ENCODE measurements at regions not wholly inside any gene's neighbourhood (a gene's known extent, or its start where the extent isn't known, plus 50 kb on each side); places are given as distances from the start of the nearest gene placed in this dataset.

- CTCF ChIA-PET = no interaction called here
- no peak overlapping the region for H3K4me3 ChIP-seq (ENCODE audit: control insufficient read depth in 1 of 7, extremely low read depth in 1 of 7, insufficient read depth in 4 of 7, low read depth in 2 of 7, low read length in 6 of 7)
- no peak overlapping the region for H3K27ac ChIP-seq (ENCODE audit: insufficient read depth in 1 of 2, low read depth in 1 of 2, low read length in 2 of 2, poor library complexity in 1 of 2, severe bottlenecking in 2 of 2)
- no peak for DNase-seq
- WGBS (ENCODE audit: insufficient coverage) = 100% methylated on average over 3 of the region's 5 CpGs
- no peaks in the 10 kb centered on the region for H3K36me3 ChIP-seq (ENCODE audit: control insufficient read depth in 4 of 4, insufficient read depth in 4 of 4, low read length in 3 of 4)
- POLR2A ChIA-PET = no interaction called here
- no peaks in the 10 kb centered on the region for H3K4me1 ChIP-seq (ENCODE audit: control extremely low read depth in 1 of 4, control insufficient read depth in 4 of 4, insufficient read depth in 4 of 4, low read length in 3 of 4)
- H3K9me3 ChIP-seq (ENCODE audit: control extremely low read depth in 1 of 5, control insufficient read depth in 4 of 5, insufficient read depth in 2 of 5, low read depth in 1 of 5, low read length in 4 of 5) = no peaks in the 10 kb centered on the region
- no peaks in the 10 kb centered on the region for H3K27me3 ChIP-seq (replicated peaks in 2 of 5; ENCODE audit: control insufficient read depth in 4 of 5, insufficient read depth in 5 of 5, low read length in 4 of 5)
Measured at GRCh38 chr18:68426731-68427315, 288.1 kb downstream of the TMX3 start.

GRCh38 chr18:68418881-68419280, 296.0 kb downstream of the TMX3 start:
- Histone ChIP-seq H3K36me3 (ENCODE audit: control insufficient read depth in 4 of 4, insufficient read depth in 4 of 4, low read length in 3 of 4) (no peaks in the 10 kb centered on the region), H3K27ac (ENCODE audit: insufficient read depth in 1 of 2, low read depth in 1 of 2, low read length in 2 of 2, poor library complexity in 1 of 2, severe bottlenecking in 2 of 2) (no peak overlapping the region), H3K9me3 (ENCODE audit: control extremely low read depth in 1 of 5, control insufficient read depth in 4 of 5, insufficient read depth in 2 of 5, low read depth in 1 of 5, low read length in 4 of 5) (no peaks in the 10 kb centered on the region), H3K27me3 (replicated peaks in 2 of 5; ENCODE audit: control insufficient read depth in 4 of 5, insufficient read depth in 5 of 5, low read length in 4 of 5) (no peaks in the 10 kb centered on the region), H3K4me1 (ENCODE audit: control extremely low read depth in 1 of 4, control insufficient read depth in 4 of 4, insufficient read depth in 4 of 4, low read length in 3 of 4) (no peaks in the 10 kb centered on the region), H3K4me3 (ENCODE audit: control insufficient read depth in 1 of 7, extremely low read depth in 1 of 7, insufficient read depth in 4 of 7, low read depth in 2 of 7, low read length in 6 of 7) (no peak overlapping the region)
- ChIA-PET POLR2A (no interaction called here), CTCF (no interaction called here)
- DNase-seq = no peak
- WGBS (ENCODE audit: insufficient coverage) = 100% methylated on average over 2 of the region's 5 CpGs

DNA sequence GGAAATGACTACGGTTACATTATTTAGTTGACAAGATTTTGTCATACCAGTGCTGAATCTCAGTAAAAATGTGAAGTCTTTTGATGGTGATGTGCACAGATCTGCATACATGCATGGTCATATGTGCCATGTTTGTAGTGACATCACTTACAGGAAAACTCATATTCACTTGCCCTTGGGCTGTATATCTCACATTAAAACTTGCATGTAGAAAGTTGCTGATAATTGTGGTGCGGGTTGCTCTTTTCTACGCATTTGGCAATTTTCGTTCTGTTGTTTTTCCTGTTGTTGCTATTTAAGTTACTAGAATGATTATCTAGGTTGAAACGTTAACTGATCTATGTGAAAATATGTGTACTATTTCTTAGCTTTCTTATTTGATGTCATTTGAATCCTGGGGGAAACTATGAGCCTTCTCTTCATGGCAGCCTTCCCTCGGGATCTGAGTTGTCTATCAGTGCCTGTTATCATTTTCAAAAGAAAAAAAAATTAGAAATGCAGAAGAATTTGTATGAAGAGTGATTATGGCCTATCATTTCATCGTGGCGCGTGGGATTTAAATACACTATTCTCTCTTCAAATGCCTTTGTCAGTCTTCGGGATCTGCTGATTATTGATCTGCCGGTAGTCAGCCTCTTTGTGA, 296.6 kb downstream of the TMX3 start:
- Histone ChIP-seq H3K36me3 (ENCODE audit: control insufficient read depth in 4 of 4, insufficient read depth in 4 of 4, low read length in 3 of 4) (no peaks in the 10 kb centered on the region), H3K27me3 (replicated peaks in 2 of 5; ENCODE audit: control insufficient read depth in 4 of 5, insufficient read depth in 5 of 5, low read length in 4 of 5) (no peaks in the 10 kb centered on the region), H3K4me3 (ENCODE audit: control insufficient read depth in 1 of 7, extremely low read depth in 1 of 7, insufficient read depth in 4 of 7, low read depth in 2 of 7, low read length in 6 of 7) (no peak overlapping the region), H3K27ac (ENCODE audit: insufficient read depth in 1 of 2, low read depth in 1 of 2, low read length in 2 of 2, poor library complexity in 1 of 2, severe bottlenecking in 2 of 2) (no peak overlapping the region), H3K4me1 (ENCODE audit: control extremely low read depth in 1 of 4, control insufficient read depth in 4 of 4, insufficient read depth in 4 of 4, low read length in 3 of 4) (no peaks in the 10 kb centered on the region), H3K9me3 (ENCODE audit: control extremely low read depth in 1 of 5, control insufficient read depth in 4 of 5, insufficient read depth in 2 of 5, low read depth in 1 of 5, low read length in 4 of 5) (no peaks in the 10 kb centered on the region)
- POLR2A ChIA-PET = no interaction called here
- CTCF ChIA-PET = no interaction called here
- 97% methylated on average over 5 of the region's 11 CpGs for WGBS (ENCODE audit: insufficient coverage)
- no peak for DNase-seq

- H3K27ac ChIP-seq (ENCODE audit: insufficient read depth in 1 of 2, low read depth in 1 of 2, low read length in 2 of 2, poor library complexity in 1 of 2, severe bottlenecking in 2 of 2) = no peak overlapping the region
- H3K9me3 ChIP-seq (ENCODE audit: control extremely low read depth in 1 of 5, control insufficient read depth in 4 of 5, insufficient read depth in 2 of 5, low read depth in 1 of 5, low read length in 4 of 5) = no peaks in the 10 kb centered on the region
- POLR2A ChIA-PET = no interaction called here
- no peak overlapping the region for H3K4me3 ChIP-seq (ENCODE audit: control insufficient read depth in 1 of 7, extremely low read depth in 1 of 7, insufficient read depth in 4 of 7, low read depth in 2 of 7, low read length in 6 of 7)
- 100% methylated on average over 2 of the region's 3 CpGs for WGBS (ENCODE audit: insufficient coverage)
- H3K4me1 ChIP-seq (ENCODE audit: control extremely low read depth in 1 of 4, control insufficient read depth in 4 of 4, insufficient read depth in 4 of 4, low read length in 3 of 4) = no peaks in the 10 kb centered on the region
- CTCF ChIA-PET = no interaction called here
- no peak for DNase-seq
- H3K27me3 ChIP-seq (replicated peaks in 2 of 5; ENCODE audit: control insufficient read depth in 4 of 5, insufficient read depth in 5 of 5, low read length in 4 of 5) = no peaks in the 10 kb centered on the region
- H3K36me3 ChIP-seq (ENCODE audit: control insufficient read depth in 4 of 4, insufficient read depth in 4 of 4, low read length in 3 of 4) = no peaks in the 10 kb centered on the region
Measured at GRCh38 chr18:68417826-68418225, 297.1 kb downstream of the TMX3 start.

- 60% methylated on average over 1 of the region's 2 CpGs for WGBS (ENCODE audit: insufficient coverage)
- no peak for DNase-seq
- H3K27ac ChIP-seq (ENCODE audit: insufficient read depth in 1 of 2, low read depth in 1 of 2, low read length in 2 of 2, poor library complexity in 1 of 2, severe bottlenecking in 2 of 2) = no peak overlapping the region
Measured at GRCh38 chr18:68417166-68417799, 297.6 kb downstream of the TMX3 start.

GRCh38 chr18:68414407-68414806, 300.5 kb downstream of the TMX3 start:
- CTCF ChIA-PET = no interaction called here
- POLR2A ChIA-PET = no interaction called here
- H3K36me3 ChIP-seq (ENCODE audit: control insufficient read depth in 4 of 4, insufficient read depth in 4 of 4, low read length in 3 of 4) = no peaks in the 10 kb centered on the region
- 22% methylated on average over 1 of the region's 2 CpGs for WGBS (ENCODE audit: insufficient coverage)
- no peak overlapping the region for H3K4me3 ChIP-seq (ENCODE audit: control insufficient read depth in 1 of 7, extremely low read depth in 1 of 7, insufficient read depth in 4 of 7, low read depth in 2 of 7, low read length in 6 of 7)
- no peaks in the 10 kb centered on the region for H3K9me3 ChIP-seq (ENCODE audit: control extremely low read depth in 1 of 5, control insufficient read depth in 4 of 5, insufficient read depth in 2 of 5, low read depth in 1 of 5, low read length in 4 of 5)
- no peak for DNase-seq
- no peaks in the 10 kb centered on the region for H3K27me3 ChIP-seq (replicated peaks in 2 of 5; ENCODE audit: control insufficient read depth in 4 of 5, insufficient read depth in 5 of 5, low read length in 4 of 5)
- H3K4me1 ChIP-seq (ENCODE audit: control extremely low read depth in 1 of 4, control insufficient read depth in 4 of 4, insufficient read depth in 4 of 4, low read length in 3 of 4) = no peaks in the 10 kb centered on the region
- no peak overlapping the region for H3K27ac ChIP-seq (ENCODE audit: insufficient read depth in 1 of 2, low read depth in 1 of 2, low read length in 2 of 2, poor library complexity in 1 of 2, severe bottlenecking in 2 of 2)

More at GRCh38 chr18:68417166-68417799, 297.6 kb downstream of the TMX3 start:
- Histone ChIP-seq H3K36me3 (ENCODE audit: control insufficient read depth in 4 of 4, insufficient read depth in 4 of 4, low read length in 3 of 4) (no peaks in the 10 kb centered on the region), H3K4me1 (ENCODE audit: control extremely low read depth in 1 of 4, control insufficient read depth in 4 of 4, insufficient read depth in 4 of 4, low read length in 3 of 4) (no peaks in the 10 kb centered on the region), H3K9me3 (ENCODE audit: control extremely low read depth in 1 of 5, control insufficient read depth in 4 of 5, insufficient read depth in 2 of 5, low read depth in 1 of 5, low read length in 4 of 5) (no peaks in the 10 kb centered on the region), H3K4me3 (ENCODE audit: control insufficient read depth in 1 of 7, extremely low read depth in 1 of 7, insufficient read depth in 4 of 7, low read depth in 2 of 7, low read length in 6 of 7) (no peak overlapping the region), H3K27me3 (replicated peaks in 2 of 5; ENCODE audit: control insufficient read depth in 4 of 5, insufficient read depth in 5 of 5, low read length in 4 of 5) (no peaks in the 10 kb centered on the region)
- ChIA-PET POLR2A (no interaction called here), CTCF (no interaction called here)

DNA sequence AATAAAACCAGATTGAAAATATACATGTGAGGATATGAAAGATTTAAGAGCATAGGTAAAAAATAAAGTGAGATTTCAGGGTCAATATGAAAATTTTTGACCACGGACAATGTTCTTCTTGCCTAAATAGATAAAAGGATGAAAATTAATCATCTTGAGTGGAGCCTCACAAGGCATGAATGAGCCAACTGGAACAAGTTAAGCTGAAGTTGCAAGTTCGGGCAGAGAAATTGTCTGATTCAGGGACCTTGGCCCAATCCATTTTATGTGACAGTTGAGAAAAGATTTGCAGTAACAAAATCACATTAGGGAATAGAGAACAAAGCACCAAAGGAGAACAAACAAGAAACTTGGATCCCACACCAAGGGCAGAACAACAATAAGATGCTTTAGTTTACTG, 305.3 kb downstream of the TMX3 start:
- Histone ChIP-seq H3K27me3 (replicated peaks in 2 of 5; ENCODE audit: control insufficient read depth in 4 of 5, insufficient read depth in 5 of 5, low read length in 4 of 5) (no peaks in the 10 kb centered on the region), H3K4me3 (ENCODE audit: control insufficient read depth in 1 of 7, extremely low read depth in 1 of 7, insufficient read depth in 4 of 7, low read depth in 2 of 7, low read length in 6 of 7) (no peak overlapping the region), H3K27ac (ENCODE audit: insufficient read depth in 1 of 2, low read depth in 1 of 2, low read length in 2 of 2, poor library complexity in 1 of 2, severe bottlenecking in 2 of 2) (no peak overlapping the region), H3K9me3 (ENCODE audit: control extremely low read depth in 1 of 5, control insufficient read depth in 4 of 5, insufficient read depth in 2 of 5, low read depth in 1 of 5, low read length in 4 of 5) (no peaks in the 10 kb centered on the region), H3K36me3 (ENCODE audit: control insufficient read depth in 4 of 4, insufficient read depth in 4 of 4, low read length in 3 of 4) (no peaks in the 10 kb centered on the region), H3K4me1 (ENCODE audit: control extremely low read depth in 1 of 4, control insufficient read depth in 4 of 4, insufficient read depth in 4 of 4, low read length in 3 of 4) (no peaks in the 10 kb centered on the region)
- DNase-seq = no peak
- POLR2A ChIA-PET = no interaction called here
- WGBS (ENCODE audit: insufficient coverage) = 91% methylated on average over 2 of the region's 2 CpGs
- CTCF ChIA-PET = no interaction called here
